GM19035 (cell line): ENCODE measurements at regions not wholly inside any gene's neighbourhood (a gene's known extent, or its start where the extent isn't known, plus 50 kb on each side); places are given as distances from the start of the nearest gene placed in this dataset.
"Not testable (repeated sequence)": the region's sequence is repeated elsewhere in the genome, so short reads cannot be mapped to it uniquely, and the experiment has no call there.

Experiments
- ATAC-seq: cut with Tn5 transposase; IDR thresholded peaks from one replicate; pipeline ENCODE4 v1.9.1; 2021; ENCODE audit not compliant: unreplicated experiment

DNA sequence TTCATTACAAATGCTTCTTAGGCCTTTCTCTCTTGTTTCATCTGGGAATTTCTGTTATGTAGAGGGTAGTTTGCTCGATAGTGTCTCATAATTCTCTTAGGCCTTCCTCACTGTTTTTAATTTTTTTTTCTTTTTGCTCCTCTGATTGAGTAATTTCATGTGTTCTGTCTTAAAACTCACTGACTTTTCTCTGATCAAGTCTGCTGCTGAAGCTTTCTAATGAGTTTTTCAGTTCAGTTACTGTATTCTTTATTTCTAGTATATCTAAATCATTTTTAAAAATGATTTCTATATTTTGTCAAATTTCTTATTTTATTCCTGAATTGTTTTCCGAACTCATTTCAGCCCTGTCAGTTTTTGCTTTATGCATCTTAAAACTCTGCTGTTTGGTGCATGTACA is 228.0 kb downstream of the MID1IP1 start:
- ATAC-seq = no peak

DNA sequence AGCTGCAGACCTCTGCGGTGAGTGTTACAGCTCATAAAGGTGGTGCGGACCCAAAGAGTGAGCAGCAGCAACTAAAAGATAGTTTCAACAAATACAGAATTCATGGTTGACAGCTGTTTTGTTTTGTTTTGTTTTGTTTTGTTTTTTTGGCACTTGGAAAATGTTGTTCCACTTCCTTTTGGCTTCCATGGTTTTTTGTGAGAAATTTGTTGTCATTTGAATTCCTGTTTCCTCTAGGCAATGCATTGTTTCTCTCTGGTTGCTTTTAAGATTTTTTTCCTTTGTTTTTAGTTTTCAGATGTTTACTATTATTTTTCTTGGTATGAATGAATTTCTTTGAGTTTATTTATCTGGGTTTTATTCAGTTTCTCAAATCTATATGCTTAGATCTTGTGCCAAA is 229.4 kb downstream of the MID1IP1 start:
- no peak for ATAC-seq

GRCh38 chrX:39039890-39040289 is 238.6 kb downstream of the MID1IP1 start:
- no peak for ATAC-seq

- ATAC-seq = no peak
Observed at GRCh38 chrX:39043838-39044550, 242.7 kb downstream of the MID1IP1 start.

DNA sequence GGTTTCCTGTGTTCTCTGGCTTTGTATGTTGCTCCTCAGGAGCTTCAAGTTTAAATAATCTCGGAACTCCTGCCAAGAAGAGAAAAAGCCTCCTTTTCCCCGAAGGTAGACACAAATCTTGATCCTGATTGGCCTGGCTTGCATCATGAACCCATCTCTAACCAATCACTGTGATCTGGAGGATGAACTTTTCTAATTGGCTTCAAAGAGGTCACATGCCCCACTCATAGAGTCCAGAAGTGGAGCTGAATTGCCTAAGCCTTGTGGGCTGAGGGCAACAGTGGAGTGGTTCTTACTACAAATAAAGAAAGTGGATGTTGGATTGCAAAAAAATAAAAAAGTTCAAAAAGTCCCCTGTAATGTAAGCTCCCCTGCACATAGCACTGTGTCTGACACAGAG is 245.9 kb downstream of the MID1IP1 start:
- ATAC-seq = no peak

DNA sequence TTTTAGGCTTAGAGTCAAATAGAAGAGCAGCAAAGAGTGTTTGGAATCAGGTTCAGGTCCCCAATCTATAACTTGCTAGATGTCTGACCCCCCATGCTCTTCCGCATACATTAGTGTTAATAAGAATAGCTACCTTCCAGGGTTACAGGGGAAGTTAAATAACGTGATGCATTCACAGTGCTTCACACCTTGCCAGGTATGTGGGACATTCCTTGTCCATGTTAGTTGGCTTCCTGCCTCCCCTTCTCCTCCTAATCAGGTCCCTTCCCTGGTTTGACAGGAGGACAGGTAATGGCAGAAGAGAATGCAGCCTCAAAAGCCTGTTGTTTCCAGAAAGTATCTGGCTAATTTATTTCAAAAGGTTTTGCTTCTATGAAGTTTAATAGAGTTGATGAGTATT is 248.7 kb downstream of the MID1IP1 start:
- no peak for ATAC-seq

- ATAC-seq = no peak
Observed at GRCh38 chrX:39050427-39050826, 249.2 kb downstream of the MID1IP1 start.

DNA sequence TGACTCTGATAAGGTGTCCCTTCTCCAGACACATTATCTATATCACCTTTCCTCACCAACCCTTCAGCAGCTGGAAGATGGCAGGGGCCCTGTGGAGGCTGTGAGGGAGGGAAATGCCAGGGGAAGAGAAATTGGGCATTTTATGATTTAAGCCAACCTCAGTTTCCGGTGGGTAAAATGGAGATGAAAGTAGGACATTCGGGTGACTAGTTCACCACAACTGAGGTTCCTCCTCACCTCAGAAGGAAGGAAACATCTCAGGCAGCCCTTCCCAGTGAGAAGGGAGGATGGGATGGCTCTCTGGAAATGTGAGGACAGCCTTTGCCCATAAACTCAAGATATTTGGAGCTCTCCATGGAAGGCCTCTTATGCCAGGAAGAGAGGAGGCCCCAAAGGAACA is 251.5 kb downstream of the MID1IP1 start:
- no peak for ATAC-seq

DNA sequence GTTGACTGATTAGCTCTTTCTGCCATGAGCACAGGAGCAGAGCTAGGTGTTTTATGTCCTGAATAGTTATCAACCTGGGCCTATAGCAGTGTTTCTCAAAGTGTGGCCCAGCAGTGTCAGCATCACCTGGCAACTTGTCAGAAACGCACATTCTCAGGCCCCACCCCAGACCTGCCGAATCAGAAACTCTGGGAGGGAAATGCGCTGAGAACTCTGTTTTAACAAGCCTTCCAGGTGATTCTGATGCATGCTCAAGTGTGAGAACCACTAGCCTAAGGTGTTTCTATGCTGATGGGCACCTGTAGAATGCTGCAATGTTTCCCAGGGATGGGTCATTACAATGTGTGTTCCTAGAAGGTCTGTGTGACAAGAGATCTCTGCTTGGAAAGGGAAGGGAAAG is 257.5 kb downstream of the MID1IP1 start:
- no peak for ATAC-seq

GRCh38 chrX:39059866-39060265 is 258.6 kb downstream of the MID1IP1 start:
- ATAC-seq = no peak

- no peak for ATAC-seq
Observed at GRCh38 chrX:39063037-39063436, 261.8 kb downstream of the MID1IP1 start.

DNA sequence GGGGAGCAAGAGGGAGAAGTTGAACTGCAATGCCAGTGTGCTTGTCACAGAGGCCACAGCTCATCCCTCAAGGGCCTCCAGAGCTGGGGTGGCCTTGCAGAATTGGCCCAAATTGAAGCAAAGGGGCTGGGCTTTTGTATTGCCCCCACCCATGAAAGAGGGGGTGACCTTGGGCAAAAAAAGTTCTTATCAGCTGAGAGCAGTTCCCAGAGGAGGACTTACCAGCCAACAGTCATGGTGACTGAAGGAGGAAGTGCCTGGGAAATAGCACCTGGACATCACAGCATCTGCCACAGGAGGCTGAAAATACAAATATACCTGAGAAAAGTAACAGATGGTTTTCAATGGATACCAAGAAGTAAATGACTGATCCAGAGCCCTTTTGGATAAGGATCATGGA is 262.4 kb downstream of the MID1IP1 start:
- no peak for ATAC-seq

DNA sequence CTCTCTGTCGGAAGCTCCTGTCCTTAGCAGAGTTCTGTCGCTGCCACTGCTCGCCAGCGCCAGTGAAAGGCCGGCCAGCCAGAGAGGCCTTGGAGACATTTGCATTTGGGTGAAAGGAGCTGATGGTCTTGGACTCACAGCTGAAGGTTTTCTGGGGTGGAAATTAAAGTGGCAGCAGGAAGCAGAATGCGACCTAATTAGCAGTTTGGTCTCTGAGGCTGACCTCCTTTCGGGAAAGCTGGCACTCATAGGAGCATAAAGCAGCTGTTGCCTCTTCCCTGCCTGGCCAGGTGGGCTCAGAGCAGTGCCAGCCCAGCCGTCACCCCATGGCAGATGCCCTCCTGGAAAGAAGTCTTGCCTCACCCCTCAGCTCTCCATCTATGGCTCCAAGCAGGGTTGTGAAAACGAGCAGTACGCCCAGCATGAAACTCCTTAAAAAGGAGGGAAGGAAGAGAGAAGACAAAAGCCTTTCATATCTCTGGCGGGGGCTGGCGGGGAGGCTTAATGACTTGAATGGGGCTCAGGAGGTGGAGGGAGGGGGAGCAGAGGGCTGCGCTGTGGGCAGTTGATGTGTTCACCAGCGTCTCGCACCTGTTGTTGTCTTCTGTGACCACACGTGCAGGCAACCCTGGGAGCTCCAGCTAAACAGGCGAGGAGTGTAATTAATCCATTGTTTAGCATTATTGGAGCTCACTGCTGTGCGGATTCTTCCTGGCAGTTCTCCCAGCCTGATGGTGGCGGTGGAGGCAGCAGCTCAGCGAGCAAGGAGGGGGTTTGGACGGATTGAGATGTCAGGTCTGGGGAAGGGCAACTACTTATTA is 264.0 kb downstream of the MID1IP1 start:
- ATAC-seq = no peak

DNA sequence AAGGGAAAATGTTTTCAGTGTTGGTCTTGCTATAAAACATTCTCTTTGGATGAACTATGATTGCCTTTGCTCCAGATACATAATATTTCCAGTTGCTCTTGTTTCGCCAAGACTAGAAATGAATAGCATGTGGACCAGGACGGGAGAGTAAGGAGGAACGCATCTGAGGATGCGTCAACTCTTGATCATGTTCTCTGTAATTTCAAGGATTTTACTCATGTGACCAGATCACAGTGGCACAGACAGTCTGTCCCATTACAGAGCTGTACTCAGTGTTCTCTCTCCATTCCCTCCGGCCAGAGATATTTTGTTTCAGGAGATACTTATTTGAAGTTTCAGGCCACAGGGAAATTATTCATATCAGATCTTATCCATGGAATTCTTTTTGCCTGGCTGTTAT is 266.6 kb downstream of the MID1IP1 start:
- no peak for ATAC-seq

GRCh38 chrX:39068634-39069033 is 267.4 kb downstream of the MID1IP1 start:
- ATAC-seq = not testable (repeated sequence)

- no peak for ATAC-seq
Observed at GRCh38 chrX:39070009-39070408, 268.8 kb downstream of the MID1IP1 start.

GRCh38 chrX:39073131-39073530 is 271.9 kb downstream of the MID1IP1 start:
- no peak for ATAC-seq

DNA sequence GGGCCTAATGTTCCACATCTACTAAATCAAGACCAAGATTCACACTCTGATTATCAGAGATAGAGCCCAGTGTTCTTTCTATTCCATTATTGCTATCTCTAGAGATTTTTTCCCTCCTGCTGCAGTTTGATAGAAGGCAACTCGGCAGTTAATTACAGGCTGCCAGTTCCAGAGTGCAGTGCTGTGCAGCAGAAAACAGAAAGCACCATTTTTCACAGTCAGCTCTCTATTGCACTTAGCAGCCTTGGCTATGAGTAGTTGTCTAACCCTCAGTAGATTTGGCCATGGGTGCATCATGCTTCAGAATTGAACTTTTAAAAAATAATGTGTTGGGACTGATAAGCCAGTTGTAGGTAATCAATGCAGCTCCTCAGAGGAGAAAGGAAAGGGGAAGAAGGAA is 295.3 kb downstream of the MID1IP1 start:
- ATAC-seq = no peak

GRCh38 chrX:39104745-39105144 is 303.5 kb downstream of the MID1IP1 start:
- no peak for ATAC-seq

GRCh38 chrX:39112143-39112542 is 310.9 kb downstream of the MID1IP1 start:
- no peak for ATAC-seq

DNA sequence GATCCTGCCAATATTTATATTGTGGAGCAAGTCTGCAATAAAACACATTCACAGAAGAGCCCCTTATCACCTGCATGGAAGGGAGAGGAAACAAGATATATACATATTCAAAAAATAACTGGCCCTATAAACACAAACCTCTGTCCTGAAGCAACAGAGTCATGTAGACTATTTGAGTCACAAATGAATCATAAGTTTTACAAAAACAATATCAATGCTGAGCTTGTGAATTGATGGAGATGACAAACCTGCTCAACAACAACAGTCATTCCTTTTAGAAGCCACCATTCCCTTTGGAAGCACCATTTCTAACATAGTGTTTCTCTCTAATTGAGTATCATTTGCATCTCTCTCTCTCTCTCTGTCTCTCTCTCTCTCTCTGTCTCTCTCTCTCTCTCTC is 313.9 kb downstream of the MID1IP1 start:
- ATAC-seq = no peak

GRCh38 chrX:39117101-39117500 is 315.8 kb downstream of the MID1IP1 start:
- no peak for ATAC-seq

GRCh38 chrX:39121903-39122302 is 320.6 kb downstream of the MID1IP1 start:
- no peak for ATAC-seq
